ENCODE measurements at regions not wholly inside any gene's neighbourhood (a gene's known extent, or its start where the extent isn't known, plus 50 kb on each side); places are given as distances from the start of the nearest gene placed in this dataset.
"Not testable (repeated sequence)": the region's sequence is repeated elsewhere in the genome, so short reads cannot be mapped to it uniquely, and the experiment has no call there.

GRCh38 chr10:78211561-78212051 lies 177.9 kb downstream of the RPS24 start:
- no peak overlapping the region for H3K4me3 ChIP-seq (ENCODE audit: low read length)
- WGBS = 82% methylated on average over 6 of the region's 6 CpGs
- H3K4me1 ChIP-seq (ENCODE audit: insufficient read depth, low read length) = no peaks in the 10 kb centered on the region
- H3K36me3 ChIP-seq (ENCODE audit: insufficient read depth, low read length) = no peaks in the 10 kb centered on the region
- no peaks in the 10 kb centered on the region for H3K27me3 ChIP-seq (ENCODE audit: insufficient read depth, low read length)
- H3K9me3 ChIP-seq (ENCODE audit: insufficient read depth, low read depth, low read length) = no peaks in the 10 kb centered on the region
- no peak overlapping the region for H3K9ac ChIP-seq (ENCODE audit: low read depth, low read length)
- H3K27ac ChIP-seq (ENCODE audit: low read depth, low read length) = no peak overlapping the region

- Histone ChIP-seq H3K4me1 (ENCODE audit: insufficient read depth, low read length) (no peaks in the 10 kb centered on the region), H3K36me3 (ENCODE audit: insufficient read depth, low read length) (no peaks in the 10 kb centered on the region), H3K27ac (ENCODE audit: low read depth, low read length) (no peak overlapping the region), H3K9ac (ENCODE audit: low read depth, low read length) (no peak overlapping the region), H3K27me3 (ENCODE audit: insufficient read depth, low read length) (no peaks in the 10 kb centered on the region), H3K4me3 (ENCODE audit: low read length) (no peak overlapping the region), H3K9me3 (ENCODE audit: insufficient read depth, low read depth, low read length) (no peaks in the 10 kb centered on the region)
- 93% methylated on average over 10 of the region's 10 CpGs for WGBS
These were observed 178.6 kb downstream of the RPS24 start for GRCh38 chr10:78212060-78212785.

GRCh38 chr10:78212786-78213175 lies 179.1 kb downstream of the RPS24 start:
- Histone ChIP-seq H3K9me3 (ENCODE audit: insufficient read depth, low read depth, low read length) (no peaks in the 10 kb centered on the region), H3K27me3 (ENCODE audit: insufficient read depth, low read length) (no peaks in the 10 kb centered on the region), H3K4me1 (ENCODE audit: insufficient read depth, low read length) (no peaks in the 10 kb centered on the region), H3K36me3 (ENCODE audit: insufficient read depth, low read length) (no peaks in the 10 kb centered on the region), H3K27ac (ENCODE audit: low read depth, low read length) (no peak overlapping the region), H3K4me3 (ENCODE audit: low read length) (no peak overlapping the region), H3K9ac (ENCODE audit: low read depth, low read length) (no peak overlapping the region)
- WGBS = 90% methylated on average over 7 of the region's 7 CpGs

GRCh38 chr10:78214955-78215354 lies 181.3 kb downstream of the RPS24 start:
- Histone ChIP-seq H3K4me1 (ENCODE audit: insufficient read depth, low read length) (no peaks in the 10 kb centered on the region), H3K4me3 (ENCODE audit: low read length) (no peak overlapping the region), H3K36me3 (ENCODE audit: insufficient read depth, low read length) (no peaks in the 10 kb centered on the region), H3K27ac (ENCODE audit: low read depth, low read length) (no peak overlapping the region), H3K9me3 (ENCODE audit: insufficient read depth, low read depth, low read length) (0 out of 2 replicates have a peak, but pooled peaks cover 3% of the 10 kb centered on the region), H3K27me3 (ENCODE audit: insufficient read depth, low read length) (no peaks in the 10 kb centered on the region), H3K9ac (ENCODE audit: low read depth, low read length) (no peak overlapping the region)
- WGBS = 94% methylated on average over 4 of the region's 4 CpGs

GRCh38 chr10:78215645-78216044 lies 182.0 kb downstream of the RPS24 start:
- H3K4me1 ChIP-seq (ENCODE audit: insufficient read depth, low read length) = no peaks in the 10 kb centered on the region
- H3K9me3 ChIP-seq (ENCODE audit: insufficient read depth, low read depth, low read length) = 0 out of 2 replicates have a peak, but pooled peaks cover 3% of the 10 kb centered on the region
- H3K27me3 ChIP-seq (ENCODE audit: insufficient read depth, low read length) = no peaks in the 10 kb centered on the region
- no peaks in the 10 kb centered on the region for H3K36me3 ChIP-seq (ENCODE audit: insufficient read depth, low read length)
- H3K27ac ChIP-seq (ENCODE audit: low read depth, low read length) = no peak overlapping the region
- 89% methylated on average over 12 of the region's 12 CpGs for WGBS
- H3K4me3 ChIP-seq (ENCODE audit: low read length) = no peak overlapping the region
- no peak overlapping the region for H3K9ac ChIP-seq (ENCODE audit: low read depth, low read length)

GRCh38 chr10:78217336-78217735 lies 183.7 kb downstream of the RPS24 start:
- no peaks in the 10 kb centered on the region for H3K36me3 ChIP-seq (ENCODE audit: insufficient read depth, low read length)
- no peaks in the 10 kb centered on the region for H3K27me3 ChIP-seq (ENCODE audit: insufficient read depth, low read length)
- 92% methylated on average over 6 of the region's 6 CpGs for WGBS
- H3K9ac ChIP-seq (ENCODE audit: low read depth, low read length) = no peak overlapping the region
- 0 out of 2 replicates have a peak, but pooled peaks cover 3% of the 10 kb centered on the region for H3K9me3 ChIP-seq (ENCODE audit: insufficient read depth, low read depth, low read length)
- H3K27ac ChIP-seq (ENCODE audit: low read depth, low read length) = no peak overlapping the region
- H3K4me3 ChIP-seq (ENCODE audit: low read length) = no peak overlapping the region
- no peaks in the 10 kb centered on the region for H3K4me1 ChIP-seq (ENCODE audit: insufficient read depth, low read length)

GRCh38 chr10:78218798-78219490 lies 185.3 kb downstream of the RPS24 start:
- no peaks in the 10 kb centered on the region for H3K4me1 ChIP-seq (ENCODE audit: insufficient read depth, low read length)

GRCh38 chr10:78219568-78219967 lies 185.9 kb downstream of the RPS24 start:
- not testable (repeated sequence) for H3K9me3 ChIP-seq (ENCODE audit: insufficient read depth, low read depth, low read length); H3K4me1 ChIP-seq (ENCODE audit: insufficient read depth, low read length); H3K27me3 ChIP-seq (ENCODE audit: insufficient read depth, low read length); H3K9ac ChIP-seq (ENCODE audit: low read depth, low read length); H3K4me3 ChIP-seq (ENCODE audit: low read length); H3K27ac ChIP-seq (ENCODE audit: low read depth, low read length); H3K36me3 ChIP-seq (ENCODE audit: insufficient read depth, low read length)
- WGBS = 92% methylated on average over 4 of the region's 4 CpGs

More at GRCh38 chr10:78218798-78219490, 185.3 kb downstream of the RPS24 start:
- H3K9ac ChIP-seq (ENCODE audit: low read depth, low read length) = no peak overlapping the region
- H3K27ac ChIP-seq (ENCODE audit: low read depth, low read length) = no peak overlapping the region
- 0 out of 2 replicates have a peak, but pooled peaks cover 3% of the 10 kb centered on the region for H3K9me3 ChIP-seq (ENCODE audit: insufficient read depth, low read depth, low read length)
- H3K4me3 ChIP-seq (ENCODE audit: low read length) = no peak overlapping the region
- 90% methylated on average over 15 of the region's 15 CpGs for WGBS
- H3K36me3 ChIP-seq (ENCODE audit: insufficient read depth, low read length) = no peaks in the 10 kb centered on the region
- H3K27me3 ChIP-seq (ENCODE audit: insufficient read depth, low read length) = no peaks in the 10 kb centered on the region

GRCh38 chr10:78220781-78221180 lies 187.1 kb downstream of the RPS24 start:
- Histone ChIP-seq H3K4me3 (ENCODE audit: low read length) (no peak overlapping the region), H3K4me1 (ENCODE audit: insufficient read depth, low read length) (no peaks in the 10 kb centered on the region), H3K9me3 (ENCODE audit: insufficient read depth, low read depth, low read length) (0 out of 2 replicates have a peak, but pooled peaks cover 3% of the 10 kb centered on the region), H3K36me3 (ENCODE audit: insufficient read depth, low read length) (no peaks in the 10 kb centered on the region), H3K9ac (ENCODE audit: low read depth, low read length) (no peak overlapping the region), H3K27ac (ENCODE audit: low read depth, low read length) (no peak overlapping the region), H3K27me3 (ENCODE audit: insufficient read depth, low read length) (no peaks in the 10 kb centered on the region)
- 97% methylated on average over 2 of the region's 2 CpGs for WGBS

GRCh38 chr10:78222096-78222790 lies 188.6 kb downstream of the RPS24 start:
- 0 out of 2 replicates have a peak, but pooled peaks cover 3% of the 10 kb centered on the region for H3K9me3 ChIP-seq (ENCODE audit: insufficient read depth, low read depth, low read length)
- H3K9ac ChIP-seq (ENCODE audit: low read depth, low read length) = no peak overlapping the region
- H3K36me3 ChIP-seq (ENCODE audit: insufficient read depth, low read length) = no peaks in the 10 kb centered on the region
- no peak overlapping the region for H3K27ac ChIP-seq (ENCODE audit: low read depth, low read length)
- H3K4me1 ChIP-seq (ENCODE audit: insufficient read depth, low read length) = no peaks in the 10 kb centered on the region
- no peaks in the 10 kb centered on the region for H3K27me3 ChIP-seq (ENCODE audit: insufficient read depth, low read length)
- 93% methylated on average over 11 of the region's 11 CpGs for WGBS
- H3K4me3 ChIP-seq (ENCODE audit: low read length) = no peak overlapping the region

GRCh38 chr10:78223088-78223487 lies 189.4 kb downstream of the RPS24 start:
- Histone ChIP-seq H3K27ac (ENCODE audit: low read depth, low read length) (no peak overlapping the region), H3K4me1 (ENCODE audit: insufficient read depth, low read length) (no peaks in the 10 kb centered on the region), H3K9me3 (ENCODE audit: insufficient read depth, low read depth, low read length) (0 out of 2 replicates have a peak, but pooled peaks cover 3% of the 10 kb centered on the region), H3K9ac (ENCODE audit: low read depth, low read length) (no peak overlapping the region), H3K36me3 (ENCODE audit: insufficient read depth, low read length) (no peaks in the 10 kb centered on the region), H3K27me3 (ENCODE audit: insufficient read depth, low read length) (no peaks in the 10 kb centered on the region), H3K4me3 (ENCODE audit: low read length) (no peak overlapping the region)
- 93% methylated on average over 7 of the region's 7 CpGs for WGBS

All from HUES64 (cell line).